GM12892 (cell line): ENCODE measurements at regions not wholly inside any gene's neighbourhood (a gene's known extent, or its start where the extent isn't known, plus 50 kb on each side); places are given as distances from the start of the nearest gene placed in this dataset.

ENCODE experiments used
- DNase-seq: peaks from one replicate; pipeline ENCODE4 v3.0.0; 2011; ENCODE audit not compliant: insufficient read length
- FAIRE-seq: peaks from 2 replicates; lab custom pipeline; 2011; peaks lifted over from hg19 to GRCh38; lab: Jason Lieb, UNC
- POLR2A ChIP-seq: IDR thresholded peaks from 2 replicates; pipeline ENCODE4 v1.6.1; 2011; ENCODE audit warnings: low read depth, low read length, control low read depth
- POLR2AphosphoS5 ChIP-seq: IDR thresholded peaks from 2 replicates; pipeline ENCODE4 v1.6.1; 2011; ENCODE audit warnings: low read depth, low read length, control low read depth
- TAF1 ChIP-seq: IDR thresholded peaks from 2 replicates; pipeline ENCODE4 v1.6.1; 2011; ENCODE audit warnings: low read depth, mild to moderate bottlenecking, control low read depth, low read length, borderline replicate concordance

GRCh38 chr6:1122083-1122482, 189.8 kb upstream of the FOXQ1 start:
- no peak for FAIRE-seq

GRCh38 chr6:1118287-1118647, 193.6 kb upstream of the FOXQ1 start:
- FAIRE-seq (no peak), DNase-seq (no peak)
- TF ChIP-seq POLR2AphosphoS5: no peak
- no peak for TF ChIP-seq POLR2A
- no peak for TF ChIP-seq TAF1

More at GRCh38 chr6:1122083-1122482, 189.8 kb upstream of the FOXQ1 start:
- TF ChIP-seq POLR2A (no peak), TAF1 (no peak), POLR2AphosphoS5 (no peak)
- no peak for DNase-seq

GRCh38 chr6:1117530-1118286, 194.2 kb upstream of the FOXQ1 start:
- TF ChIP-seq TAF1 (no peak), POLR2A (no peak), POLR2AphosphoS5 (no peak)
- no peak for DNase-seq
- FAIRE-seq: no peak

GRCh38 chr6:1116149-1116548, 195.7 kb upstream of the FOXQ1 start:
- DNase-seq: no peak
- FAIRE-seq: no peak
- no peak for TF ChIP-seq POLR2A
- no peak for TF ChIP-seq POLR2AphosphoS5
- TF ChIP-seq TAF1: no peak

GRCh38 chr6:1113916-1114540, 197.9 kb upstream of the FOXQ1 start:
- no peak for DNase-seq
- no peak for TF ChIP-seq POLR2AphosphoS5
- TF ChIP-seq TAF1: no peak
- TF ChIP-seq POLR2A: no peak
- no peak for FAIRE-seq

- DNase-seq (no peak), FAIRE-seq (no peak)
- TF ChIP-seq POLR2AphosphoS5 (no peak), TAF1 (no peak), POLR2A (no peak)
Measured at GRCh38 chr6:1111361-1111760, 200.5 kb upstream of the FOXQ1 start.

GRCh38 chr6:1110941-1111349, 201.0 kb upstream of the FOXQ1 start:
- TF ChIP-seq TAF1: no peak
- TF ChIP-seq POLR2AphosphoS5: no peak
- TF ChIP-seq POLR2A: no peak
- DNase-seq (no peak), FAIRE-seq (no peak)

- FAIRE-seq: no peak
- no peak for TF ChIP-seq POLR2AphosphoS5
- no peak for TF ChIP-seq POLR2A
- TF ChIP-seq TAF1: no peak
- DNase-seq: no peak
Measured at GRCh38 chr6:1110164-1110563, 201.7 kb upstream of the FOXQ1 start.

GRCh38 chr6:1109134-1109533, 202.8 kb upstream of the FOXQ1 start:
- no peak for FAIRE-seq
- no peak for TF ChIP-seq POLR2AphosphoS5
- DNase-seq: no peak

GRCh38 chr6:1108198-1108597, 203.7 kb upstream of the FOXQ1 start:
- no peak for TF ChIP-seq POLR2A
- no peak for TF ChIP-seq POLR2AphosphoS5
- no peak for TF ChIP-seq TAF1
- DNase-seq (no peak), FAIRE-seq (no peak)

GRCh38 chr6:1107578-1107977, 204.3 kb upstream of the FOXQ1 start:
- FAIRE-seq (no peak), DNase-seq (no peak)
- TF ChIP-seq TAF1 (no peak), POLR2A (no peak), POLR2AphosphoS5 (no peak)

- FAIRE-seq (no peak), DNase-seq (no peak)
- TF ChIP-seq POLR2AphosphoS5: no peak
- TF ChIP-seq TAF1: no peak
- no peak for TF ChIP-seq POLR2A
Measured at GRCh38 chr6:1105833-1106400, 206.0 kb upstream of the FOXQ1 start.
